HG03066 (cell line): ENCODE measurements at regions not wholly inside any gene's neighbourhood (a gene's known extent, or its start where the extent isn't known, plus 50 kb on each side); places are given as distances from the start of the nearest gene placed in this dataset.
"Not testable (repeated sequence)": the region's sequence is repeated elsewhere in the genome, so short reads cannot be mapped to it uniquely, and the experiment has no call there.

Experiments used
- ATAC-seq: cut with Tn5 transposase; IDR thresholded peaks from one replicate; pipeline ENCODE4 v1.9.1; 2021; ENCODE audit warnings: low read depth; ENCODE audit not compliant: unreplicated experiment

GRCh38 chr14:28280530-28280929 lies 486.1 kb upstream of the FOXG1 start:
- no peak for ATAC-seq

GRCh38 chr14:28280997-28281598 lies 485.5 kb upstream of the FOXG1 start:
- no peak for ATAC-seq

- no peak for ATAC-seq
These were observed 481.9 kb upstream of the FOXG1 start for GRCh38 chr14:28284546-28285300.

- ATAC-seq = no peak
These were observed 471.6 kb upstream of the FOXG1 start for GRCh38 chr14:28294834-28295440.

- ATAC-seq = no peak
These were observed 469.0 kb upstream of the FOXG1 start for GRCh38 chr14:28297559-28297958.

GRCh38 chr14:28298156-28298555 lies 468.4 kb upstream of the FOXG1 start:
- no peak for ATAC-seq

GRCh38 chr14:28299227-28299626 lies 467.4 kb upstream of the FOXG1 start:
- ATAC-seq = no peak

GRCh38 chr14:28300356-28300755 lies 466.2 kb upstream of the FOXG1 start:
- no peak for ATAC-seq

- no peak for ATAC-seq
These were observed 465.4 kb upstream of the FOXG1 start for GRCh38 chr14:28301179-28301578.

- no peak for ATAC-seq
These were observed 463.3 kb upstream of the FOXG1 start for GRCh38 chr14:28303248-28303647.

GRCh38 chr14:28305938-28306337 lies 460.6 kb upstream of the FOXG1 start:
- ATAC-seq = no peak

- no peak for ATAC-seq
These were observed 459.1 kb upstream of the FOXG1 start for GRCh38 chr14:28307506-28307905.

- ATAC-seq = no peak
These were observed 457.9 kb upstream of the FOXG1 start for GRCh38 chr14:28308734-28309133.

- not testable (repeated sequence) for ATAC-seq
These were observed 448.5 kb upstream of the FOXG1 start for GRCh38 chr14:28317890-28318675.

GRCh38 chr14:28321475-28322244 lies 444.9 kb upstream of the FOXG1 start:
- ATAC-seq = no peak

GRCh38 chr14:28323366-28323765 lies 443.2 kb upstream of the FOXG1 start:
- no peak for ATAC-seq

- no peak for ATAC-seq
These were observed 442.4 kb upstream of the FOXG1 start for GRCh38 chr14:28323951-28324741.

- no peak for ATAC-seq
These were observed 425.8 kb upstream of the FOXG1 start for GRCh38 chr14:28340816-28341215.

GRCh38 chr14:28344381-28344780 lies 422.2 kb upstream of the FOXG1 start:
- no peak for ATAC-seq

- ATAC-seq = no peak
These were observed 417.8 kb upstream of the FOXG1 start for GRCh38 chr14:28348797-28349196.
